ENCODE measurements at regions not wholly inside any gene's neighbourhood (a gene's known extent, or its start where the extent isn't known, plus 50 kb on each side); places are given as distances from the start of the nearest gene placed in this dataset.
A peak's percentile ranks its signal among the peaks of the same experiment; 100 is the strongest.

GRCh38 chr13:110815471-110816204 lies 99.2 kb downstream of the ANKRD10 start:
- Histone ChIP-seq H3K4me1 (ENCODE audit: low read depth) (no peaks in the 10 kb centered on the region), H3K27me3 (peaks cover 22% of the 10 kb centered on the region), H3K27ac (no peak overlapping the region), H3K4me3 (no peak overlapping the region), H3K9me3 (ENCODE audit: low read depth) (no peaks in the 10 kb centered on the region), H3K36me3 (no peaks in the 10 kb centered on the region)
- TF ChIP-seq CTCF (IDR thresholded peaks at IDR 0.05; ENCODE audit: low read depth, low read length): no peak
- no peak for DNase-seq (ENCODE audit: low read depth in 1 of 2, low spot score in 1 of 2)

- Histone ChIP-seq H3K4me3 (no peak overlapping the region), H3K4me1 (ENCODE audit: low read depth) (no peaks in the 10 kb centered on the region), H3K27ac (no peak overlapping the region), H3K36me3 (no peaks in the 10 kb centered on the region), H3K27me3 (peaks cover 13% of the 10 kb centered on the region), H3K9me3 (ENCODE audit: low read depth) (no peaks in the 10 kb centered on the region)
- no peak for DNase-seq (ENCODE audit: low read depth in 1 of 2, low spot score in 1 of 2)
- no peak for TF ChIP-seq CTCF (IDR thresholded peaks at IDR 0.05; ENCODE audit: low read depth, low read length)
Observed at GRCh38 chr13:110816500-110816899, 98.4 kb downstream of the ANKRD10 start.

GRCh38 chr13:110817143-110817542 lies 97.7 kb downstream of the ANKRD10 start:
- Histone ChIP-seq H3K4me3 (no peak overlapping the region), H3K36me3 (no peaks in the 10 kb centered on the region), H3K4me1 (ENCODE audit: low read depth) (no peaks in the 10 kb centered on the region), H3K9me3 (ENCODE audit: low read depth) (no peaks in the 10 kb centered on the region), H3K27me3 (peaks cover 7% of the 10 kb centered on the region), H3K27ac (no peak overlapping the region)
- no peak for DNase-seq (ENCODE audit: low read depth in 1 of 2, low spot score in 1 of 2)
- TF ChIP-seq CTCF (IDR thresholded peaks at IDR 0.05; ENCODE audit: low read depth, low read length): no peak

GRCh38 chr13:110818747-110819146 lies 96.1 kb downstream of the ANKRD10 start:
- Histone ChIP-seq H3K9me3 (ENCODE audit: low read depth) (no peaks in the 10 kb centered on the region), H3K4me3 (no peak overlapping the region), H3K27ac (no peak overlapping the region), H3K27me3 (no peaks in the 10 kb centered on the region), H3K4me1 (ENCODE audit: low read depth) (no peaks in the 10 kb centered on the region), H3K36me3 (no peaks in the 10 kb centered on the region)
- TF ChIP-seq CTCF (IDR thresholded peaks at IDR 0.05; ENCODE audit: low read depth, low read length): no peak
- no peak for DNase-seq (ENCODE audit: low read depth in 1 of 2, low spot score in 1 of 2)

GRCh38 chr13:110819203-110820014 lies 95.5 kb downstream of the ANKRD10 start:
- Histone ChIP-seq H3K27me3 (no peaks in the 10 kb centered on the region), H3K4me1 (ENCODE audit: low read depth) (no peaks in the 10 kb centered on the region), H3K36me3 (no peaks in the 10 kb centered on the region), H3K4me3 (no peak overlapping the region), H3K9me3 (ENCODE audit: low read depth) (no peaks in the 10 kb centered on the region), H3K27ac (no peak overlapping the region)
- DNase-seq (ENCODE audit: low read depth in 1 of 2, low spot score in 1 of 2): peak; percentile 76 to 78
- peak; percentile 98 for TF ChIP-seq CTCF (IDR thresholded peaks at IDR 0.05; ENCODE audit: low read depth, low read length)

Measured in cardiac muscle cell (in vitro differentiated cells and primary cell).